ENCODE measurements at regions not wholly inside any gene's neighbourhood (a gene's known extent, or its start where the extent isn't known, plus 50 kb on each side); places are given as distances from the start of the nearest gene placed in this dataset.

- Histone ChIP-seq H3K4me1 (no peaks in the 10 kb centered on the region), H3K36me3 (no peaks in the 10 kb centered on the region), H3K27me3 (no peaks in the 10 kb centered on the region), H3K27ac (no peak overlapping the region), H3K4me3 (no peak overlapping the region), H3K9me3 (peaks cover 4% of the 10 kb centered on the region)
- WGBS = 50% methylated on average over 8 of the region's 8 CpGs
- TF ChIP-seq POLR2A (IDR thresholded peaks at IDR 0.05) = no peak
- TF ChIP-seq POLR2AphosphoS5 (IDR thresholded peaks at IDR 0.05) = no peak
- no peak for TF ChIP-seq EP300 (IDR thresholded peaks at IDR 0.05)
- TF ChIP-seq CTCF (IDR thresholded peaks at IDR 0.05) = no peak
- DNase-seq (ENCODE audit: low spot score in 2 of 2) = no peak
Measured at GRCh38 chr16:54696522-54696921, 234.1 kb upstream of the IRX5 start.

- H3K4me3 ChIP-seq = no peak overlapping the region
- 75% methylated on average over 2 of the region's 2 CpGs for WGBS
- H3K9me3 ChIP-seq = no peaks in the 10 kb centered on the region
- no peaks in the 10 kb centered on the region for H3K4me1 ChIP-seq
- DNase-seq (ENCODE audit: low spot score in 2 of 2) = no peak
- no peak overlapping the region for H3K27ac ChIP-seq
- H3K36me3 ChIP-seq = no peaks in the 10 kb centered on the region
- TF ChIP-seq POLR2AphosphoS5 (IDR thresholded peaks at IDR 0.05) (no peak), CTCF (IDR thresholded peaks at IDR 0.05) (no peak), POLR2A (IDR thresholded peaks at IDR 0.05) (no peak), EP300 (IDR thresholded peaks at IDR 0.05) (no peak)
- H3K27me3 ChIP-seq = no peaks in the 10 kb centered on the region
Measured at GRCh38 chr16:54694651-54695050, 236.0 kb upstream of the IRX5 start.

DNA sequence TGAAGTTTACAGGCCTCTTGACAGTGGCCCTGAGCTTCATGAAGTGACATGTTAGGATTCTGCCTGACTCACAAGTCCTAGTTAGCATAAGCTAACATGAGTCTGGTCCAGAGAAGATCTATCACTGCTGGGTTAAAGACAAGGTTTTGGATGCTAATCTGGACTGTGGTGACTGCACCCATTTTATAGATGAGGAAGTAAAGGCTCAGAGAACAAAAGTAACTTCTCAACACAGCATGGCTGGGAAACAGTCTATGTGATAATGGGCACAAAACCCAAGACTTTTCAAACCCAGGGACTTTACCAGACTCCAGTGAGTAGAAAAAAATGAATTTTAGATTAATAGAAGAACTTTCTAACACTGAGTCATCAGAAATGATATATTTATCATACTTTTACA is 236.8 kb upstream of the IRX5 start:
- Histone ChIP-seq H3K27me3 (no peaks in the 10 kb centered on the region), H3K36me3 (no peaks in the 10 kb centered on the region), H3K4me1 (no peaks in the 10 kb centered on the region), H3K4me3 (no peak overlapping the region), H3K27ac (no peak overlapping the region), H3K9me3 (no peaks in the 10 kb centered on the region)
- DNase-seq (ENCODE audit: low spot score in 2 of 2) = no peak
- no peak for TF ChIP-seq POLR2A (IDR thresholded peaks at IDR 0.05)
- TF ChIP-seq POLR2AphosphoS5 (IDR thresholded peaks at IDR 0.05) = no peak

DNA sequence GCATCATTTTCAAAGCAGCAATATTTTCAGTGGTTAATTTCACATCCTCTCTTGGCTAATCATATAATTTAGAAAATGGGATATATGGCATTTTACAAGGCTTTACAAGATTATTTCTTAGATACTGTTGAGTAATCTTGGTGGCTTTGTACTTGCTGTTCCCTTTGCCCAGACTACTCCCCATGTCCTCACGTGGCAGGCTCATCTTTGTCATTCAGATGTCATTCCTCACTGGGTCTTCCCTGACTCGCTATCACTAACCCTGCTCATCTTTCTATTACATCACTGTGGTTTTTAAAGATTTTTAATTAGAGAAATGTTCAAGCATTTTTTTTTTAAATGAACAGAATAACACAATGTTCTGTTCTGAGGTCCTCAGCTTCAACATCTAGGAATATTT is 240.0 kb upstream of the IRX5 start:
- DNase-seq (ENCODE audit: low spot score in 2 of 2) = no peak
- no peaks in the 10 kb centered on the region for H3K36me3 ChIP-seq
- H3K4me1 ChIP-seq = no peaks in the 10 kb centered on the region
- H3K9me3 ChIP-seq = no peaks in the 10 kb centered on the region
- TF ChIP-seq POLR2A (IDR thresholded peaks at IDR 0.05) = no peak
- TF ChIP-seq EP300 (IDR thresholded peaks at IDR 0.05) = no peak
- TF ChIP-seq CTCF (IDR thresholded peaks at IDR 0.05) = no peak
- no peak for TF ChIP-seq POLR2AphosphoS5 (IDR thresholded peaks at IDR 0.05)
- no peak overlapping the region for H3K27ac ChIP-seq
- no peaks in the 10 kb centered on the region for H3K27me3 ChIP-seq
- 74% methylated on average over 2 of the region's 2 CpGs for WGBS
- H3K4me3 ChIP-seq = no peak overlapping the region

GRCh38 chr16:54690306-54690705 is 240.4 kb upstream of the IRX5 start:
- Histone ChIP-seq H3K27me3 (no peaks in the 10 kb centered on the region), H3K4me1 (no peaks in the 10 kb centered on the region), H3K36me3 (no peaks in the 10 kb centered on the region), H3K27ac (no peak overlapping the region), H3K9me3 (no peaks in the 10 kb centered on the region), H3K4me3 (no peak overlapping the region)
- WGBS = 88% methylated on average over 2 of the region's 2 CpGs
- no peak for DNase-seq (ENCODE audit: low spot score in 2 of 2)
- TF ChIP-seq CTCF (IDR thresholded peaks at IDR 0.05) = no peak
- no peak for TF ChIP-seq POLR2AphosphoS5 (IDR thresholded peaks at IDR 0.05)
- TF ChIP-seq POLR2A (IDR thresholded peaks at IDR 0.05) = no peak
- no peak for TF ChIP-seq EP300 (IDR thresholded peaks at IDR 0.05)

All from suprapubic skin (tissue), 4 donors.